DOHH2 (cell line): ENCODE measurements at regions not wholly inside any gene's neighbourhood (a gene's known extent, or its start where the extent isn't known, plus 50 kb on each side); places are given as distances from the start of the nearest gene placed in this dataset.

Experiments used
- EZH2phosphoT487 ChIP-seq: fragments of 200-600 bp; sonication (generic); IDR thresholded peaks from 2 replicates; pipeline ENCODE4 v1.6.1; 2017; ENCODE audit warnings: borderline replicate concordance, mild to moderate bottlenecking, antibody characterized with exemption, low read length, moderate library complexity, mixed read lengths
- TF ChIP-seq, protein P1 (sequence below): fragments of 200-600 bp; sonication (generic); IDR thresholded peaks from one replicate; pipeline ENCODE4 v1.5.1; 2014; ENCODE audit warnings: antibody characterized with exemption, mild to moderate bottlenecking, low read depth, low read length; ENCODE audit not compliant: poor library complexity, severe bottlenecking

- TF ChIP-seq, protein P1, sequence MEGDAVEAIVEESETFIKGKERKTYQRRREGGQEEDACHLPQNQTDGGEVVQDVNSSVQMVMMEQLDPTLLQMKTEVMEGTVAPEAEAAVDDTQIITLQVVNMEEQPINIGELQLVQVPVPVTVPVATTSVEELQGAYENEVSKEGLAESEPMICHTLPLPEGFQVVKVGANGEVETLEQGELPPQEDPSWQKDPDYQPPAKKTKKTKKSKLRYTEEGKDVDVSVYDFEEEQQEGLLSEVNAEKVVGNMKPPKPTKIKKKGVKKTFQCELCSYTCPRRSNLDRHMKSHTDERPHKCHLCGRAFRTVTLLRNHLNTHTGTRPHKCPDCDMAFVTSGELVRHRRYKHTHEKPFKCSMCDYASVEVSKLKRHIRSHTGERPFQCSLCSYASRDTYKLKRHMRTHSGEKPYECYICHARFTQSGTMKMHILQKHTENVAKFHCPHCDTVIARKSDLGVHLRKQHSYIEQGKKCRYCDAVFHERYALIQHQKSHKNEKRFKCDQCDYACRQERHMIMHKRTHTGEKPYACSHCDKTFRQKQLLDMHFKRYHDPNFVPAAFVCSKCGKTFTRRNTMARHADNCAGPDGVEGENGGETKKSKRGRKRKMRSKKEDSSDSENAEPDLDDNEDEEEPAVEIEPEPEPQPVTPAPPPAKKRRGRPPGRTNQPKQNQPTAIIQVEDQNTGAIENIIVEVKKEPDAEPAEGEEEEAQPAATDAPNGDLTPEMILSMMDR = no peak
- no peak for TF ChIP-seq EZH2phosphoT487
These were observed 500.1 kb upstream of the SGCD start for GRCh38 chr5:155826611-155827507.
